ENCODE measurements at regions not wholly inside any gene's neighbourhood (a gene's known extent, or its start where the extent isn't known, plus 50 kb on each side); places are given as distances from the start of the nearest gene placed in this dataset.
A peak's percentile ranks its signal among the peaks of the same experiment; 100 is the strongest.

GRCh38 chr18:22816266-22817176 is 116.6 kb upstream of the RBBP8 start:
- ChIA-PET CTCF (interaction anchor here (0.6 to 8.1 kb wide), 4 partner anchors 23 to 563 kb away, joined by 3 to 94 read pairs (median 4); no protein-coding TSS in a partner anchor), POLR2A (no interaction called here)
- Histone ChIP-seq H3K9me3 (ENCODE audit: control insufficient read depth, insufficient read depth, low read length) (peaks cover 6% of the 10 kb centered on the region; the same call in 1 of the 2 replicates), H3K27ac (ENCODE audit: low read depth, low read length) (no peak overlapping the region), H3K4me3 (ENCODE audit: low read depth, low read length) (no peak overlapping the region), H3K27me3 (ENCODE audit: control insufficient read depth, insufficient read depth, low read length) (peaks cover 5% of the 10 kb centered on the region)
- TF ChIP-seq, protein P1, sequence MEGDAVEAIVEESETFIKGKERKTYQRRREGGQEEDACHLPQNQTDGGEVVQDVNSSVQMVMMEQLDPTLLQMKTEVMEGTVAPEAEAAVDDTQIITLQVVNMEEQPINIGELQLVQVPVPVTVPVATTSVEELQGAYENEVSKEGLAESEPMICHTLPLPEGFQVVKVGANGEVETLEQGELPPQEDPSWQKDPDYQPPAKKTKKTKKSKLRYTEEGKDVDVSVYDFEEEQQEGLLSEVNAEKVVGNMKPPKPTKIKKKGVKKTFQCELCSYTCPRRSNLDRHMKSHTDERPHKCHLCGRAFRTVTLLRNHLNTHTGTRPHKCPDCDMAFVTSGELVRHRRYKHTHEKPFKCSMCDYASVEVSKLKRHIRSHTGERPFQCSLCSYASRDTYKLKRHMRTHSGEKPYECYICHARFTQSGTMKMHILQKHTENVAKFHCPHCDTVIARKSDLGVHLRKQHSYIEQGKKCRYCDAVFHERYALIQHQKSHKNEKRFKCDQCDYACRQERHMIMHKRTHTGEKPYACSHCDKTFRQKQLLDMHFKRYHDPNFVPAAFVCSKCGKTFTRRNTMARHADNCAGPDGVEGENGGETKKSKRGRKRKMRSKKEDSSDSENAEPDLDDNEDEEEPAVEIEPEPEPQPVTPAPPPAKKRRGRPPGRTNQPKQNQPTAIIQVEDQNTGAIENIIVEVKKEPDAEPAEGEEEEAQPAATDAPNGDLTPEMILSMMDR (IDR thresholded peaks at IDR 0.05; ENCODE audit: low read depth, low read length): no peak
- no peak for DNase-seq (ENCODE audit: low read depth, low spot score)

DNA sequence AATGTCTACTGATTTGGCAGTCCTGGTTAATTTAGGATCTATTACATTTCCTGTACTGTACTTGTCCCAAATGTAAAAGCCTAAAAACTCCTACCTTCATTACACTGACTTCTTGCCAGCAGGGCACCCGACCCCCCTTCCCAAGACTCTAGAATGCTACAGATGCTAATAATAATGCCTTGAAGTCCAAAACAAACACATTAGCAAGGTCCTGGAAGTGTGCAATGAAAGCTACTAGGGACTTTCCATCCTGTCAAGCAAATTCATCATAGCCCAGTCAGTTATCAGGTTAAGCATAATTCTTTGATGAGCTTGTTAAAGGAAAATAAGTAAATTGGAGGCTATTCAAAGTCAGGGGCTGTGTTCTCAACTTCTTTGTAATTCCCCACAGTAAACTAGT is 115.3 kb upstream of the RBBP8 start:
- no peak for DNase-seq (ENCODE audit: low read depth, low spot score)
- POLR2A ChIA-PET: no interaction called here
- Histone ChIP-seq H3K27me3 (ENCODE audit: control insufficient read depth, insufficient read depth, low read length) (peaks cover 2% of the 10 kb centered on the region), H3K4me3 (ENCODE audit: low read depth, low read length) (no peak overlapping the region), H3K9me3 (ENCODE audit: control insufficient read depth, insufficient read depth, low read length) (peaks cover 6% of the 10 kb centered on the region; the same call in 1 of the 2 replicates), H3K27ac (ENCODE audit: low read depth, low read length) (no peak overlapping the region)
- TF ChIP-seq, protein P1 (IDR thresholded peaks at IDR 0.05; ENCODE audit: low read depth, low read length): no peak
- CTCF ChIA-PET: interaction anchor here (1.2 to 8.1 kb wide), 4 partner anchors 13 to 166 kb away, joined by 3 to 94 read pairs (median 4); no protein-coding TSS in a partner anchor

DNA sequence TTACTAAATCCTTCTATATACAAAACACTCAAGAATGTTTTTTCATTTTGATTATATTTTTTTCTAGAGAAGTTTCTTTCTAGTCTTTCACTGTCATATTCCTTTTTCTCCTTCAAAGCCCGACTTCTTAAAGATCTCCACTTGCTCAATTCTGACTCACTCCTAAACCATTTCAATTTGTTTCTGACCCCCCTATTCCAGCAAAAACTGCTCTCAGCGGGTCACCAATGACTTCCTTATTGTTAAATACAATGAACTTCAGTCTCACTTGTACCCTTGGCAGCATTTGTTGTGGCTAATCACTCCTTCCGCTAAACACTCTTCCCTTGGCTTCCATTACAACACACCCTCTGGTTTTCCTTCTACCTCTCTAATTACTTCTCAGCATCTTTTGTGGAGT is 111.1 kb upstream of the RBBP8 start:
- no peak for DNase-seq (ENCODE audit: low read depth, low spot score)
- POLR2A ChIA-PET: interaction anchor here (1.5 kb wide), 1 partner anchor 9 kb away, joined by 3 read pairs; no protein-coding TSS in a partner anchor
- Histone ChIP-seq H3K27ac (ENCODE audit: low read depth, low read length) (peak overlapping the region; percentile 72), H3K4me3 (ENCODE audit: low read depth, low read length) (no peak overlapping the region), H3K9me3 (ENCODE audit: control insufficient read depth, insufficient read depth, low read length) (peaks cover 2% of the 10 kb centered on the region; the same call in 1 of the 2 replicates), H3K27me3 (ENCODE audit: control insufficient read depth, insufficient read depth, low read length) (no peaks in the 10 kb centered on the region)
- CTCF ChIA-PET: no interaction called here
- TF ChIP-seq, protein P1 (IDR thresholded peaks at IDR 0.05; ENCODE audit: low read depth, low read length): no peak

DNA sequence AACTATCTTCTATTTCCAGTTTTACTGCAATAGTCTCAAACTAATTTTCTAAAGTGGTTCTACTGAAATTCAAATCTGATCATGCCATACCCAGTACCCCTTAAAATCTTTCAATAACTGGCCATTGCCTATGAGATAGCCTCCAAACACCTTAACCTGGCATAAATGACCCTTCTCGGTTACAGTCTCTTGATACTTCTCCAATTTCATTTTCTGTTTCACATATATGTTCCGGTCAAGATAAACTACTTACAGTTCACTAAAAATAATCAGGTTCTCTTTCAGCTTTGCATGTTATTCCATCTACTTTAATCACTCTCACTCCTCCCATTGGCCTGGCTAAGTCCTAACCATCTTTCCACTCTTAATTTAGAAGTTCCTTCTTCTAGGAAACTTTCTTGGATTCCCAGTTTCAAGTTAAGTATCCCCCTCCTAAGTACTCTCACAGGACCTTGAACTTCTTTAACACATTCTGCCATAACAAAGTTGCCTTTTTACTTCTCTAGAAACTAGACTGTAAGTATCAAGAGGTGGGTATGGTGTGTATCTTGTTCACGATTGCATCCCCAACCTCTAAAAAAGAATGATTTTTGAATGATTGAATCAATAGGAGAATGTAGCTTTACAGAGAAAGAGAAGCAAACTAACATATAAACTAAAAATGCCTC is 110.2 kb upstream of the RBBP8 start:
- Histone ChIP-seq H3K4me3 (ENCODE audit: low read depth, low read length) (no peak overlapping the region), H3K9me3 (ENCODE audit: control insufficient read depth, insufficient read depth, low read length) (peaks cover 2% of the 10 kb centered on the region; the same call in 1 of the 2 replicates), H3K27me3 (ENCODE audit: control insufficient read depth, insufficient read depth, low read length) (no peaks in the 10 kb centered on the region), H3K27ac (ENCODE audit: low read depth, low read length) (no peak overlapping the region)
- TF ChIP-seq, protein P1 (IDR thresholded peaks at IDR 0.05; ENCODE audit: low read depth, low read length): no peak
- DNase-seq (ENCODE audit: low read depth, low spot score): no peak
- ChIA-PET CTCF (no interaction called here), POLR2A (interaction anchor here (1.5 kb wide), 1 partner anchor 9 kb away, joined by 3 read pairs; no protein-coding TSS in a partner anchor)

Measured in AG04450 (cell line).